Right cardiac atrium (tissue), 5 donors: ENCODE measurements at regions not wholly inside any gene's neighbourhood (a gene's known extent, or its start where the extent isn't known, plus 50 kb on each side); places are given as distances from the start of the nearest gene placed in this dataset.

Source experiments
- ATAC-seq, 2 donors: fragments of 200-7000 bp; cut with Tn5 transposase; one replicate each; pipeline versions ENCODE4 v1.8.0 to v1.9.1; 2020; ENCODE audit warnings: moderate library complexity in 2 of 2, mild to moderate bottlenecking in 1 of 2
- DNase-seq, 3 donors: peaks; one replicate each; pipeline ENCODE4 v3.0.0-alpha.2; 2020
- H3K27ac ChIP-seq: one replicate; pipeline ENCODE4 v1.5.1; 2013; ENCODE audit warnings: mild to moderate bottlenecking, low read length, control low read depth, moderate library complexity
- H3K27me3 ChIP-seq: one replicate; pipeline ENCODE4 v1.6.1; 2013; ENCODE audit not compliant: control insufficient read depth, insufficient read depth
- H3K4me1 ChIP-seq: one replicate; pipeline ENCODE4 v1.6.1; 2013; ENCODE audit warnings: low read length; ENCODE audit not compliant: control insufficient read depth, insufficient read depth
- H3K4me3 ChIP-seq: one replicate; pipeline ENCODE4 v1.5.1; 2013; ENCODE audit warnings: low read length, control low read depth
- H3K9me3 ChIP-seq: one replicate; pipeline ENCODE4 v1.6.1; 2013; ENCODE audit warnings: low read length; ENCODE audit not compliant: control insufficient read depth
- WGBS: extraction: QIAGEN DNeasy Blood & Tissue Kit; methylation state at CpG from one replicate; pipeline ENCODE4 v1.1.7; 2013; 5-methylcytosine and 5-hydroxymethylcytosine counted together
- intact Hi-C, 4 donors: fragments of 100-400 bp; cut with DNase I; formaldehyde crosslinking; loops; one replicate each; pipeline versions ENCODE4 v1.11.0 to v1.14.0; 2022 to 2023
- donor health status: healthy with polysubstance abuse.
- donor health status: DM: no; HTN: yes; CAD: no.
- donor health status: DM: no; HTN: no; CAD: no.
- donor health status: DM: no; HTN: yes; CAD: no; lungs with severe emphysema.
- donor health status: DM: yes; HTN: yes; CAD: no.

DNA sequence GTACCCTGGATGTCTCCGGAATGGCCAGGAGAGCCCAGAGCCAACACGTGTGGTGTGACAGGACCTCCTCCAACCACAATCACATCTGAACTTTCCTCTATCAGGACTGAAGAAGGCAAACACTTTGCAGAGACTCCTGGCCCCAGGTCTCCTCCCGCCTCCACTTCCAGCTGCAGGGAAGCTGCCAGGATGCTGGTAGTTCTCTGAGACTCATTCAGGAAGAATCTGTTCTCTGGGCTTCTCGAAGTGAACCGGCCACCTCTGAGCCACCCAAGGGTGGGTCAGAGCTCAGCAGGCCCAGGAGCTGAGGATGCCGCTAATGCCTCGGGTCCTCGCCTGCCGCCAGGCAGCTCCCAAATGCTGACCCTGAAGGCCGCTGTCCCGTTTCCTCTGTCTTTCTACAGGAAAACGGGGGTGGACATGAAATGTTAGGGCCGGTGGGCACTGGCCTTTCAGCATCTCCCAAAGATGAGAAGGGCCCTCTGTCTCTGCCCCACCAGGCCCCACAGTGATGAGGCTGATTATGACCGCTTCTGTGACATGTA lies 789.9 kb downstream of the BRD1 start:
- WGBS = 77% methylated on average over 14 of the region's 14 CpGs
- no peaks in the 10 kb centered on the region for H3K9me3 ChIP-seq
- no peak for DNase-seq
- no peak overlapping the region for H3K4me3 ChIP-seq
- H3K4me1 ChIP-seq = no peaks in the 10 kb centered on the region
- no peak overlapping the region for H3K27ac ChIP-seq
- intact Hi-C loops = no loop called here
- no peaks in the 10 kb centered on the region for H3K27me3 ChIP-seq
- ATAC-seq = no peak

DNA sequence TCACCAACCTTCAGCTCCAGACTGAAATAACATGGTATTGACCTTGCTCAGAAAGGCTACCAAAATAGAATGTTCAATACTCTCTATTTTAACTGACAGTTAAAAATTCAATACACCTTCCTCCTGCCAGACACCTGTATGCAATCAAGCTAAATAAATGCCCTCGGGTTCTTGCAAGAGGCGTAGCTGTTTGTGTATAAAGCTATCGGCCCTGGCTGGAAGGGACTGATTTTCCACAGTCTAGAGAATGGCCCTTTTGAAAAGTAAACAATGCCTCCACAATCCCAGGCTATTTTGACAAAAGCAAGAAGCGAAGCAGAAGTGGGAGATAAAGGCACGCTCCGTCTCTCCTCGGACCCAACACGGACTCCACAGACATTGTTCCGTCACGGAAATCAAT lies 791.2 kb downstream of the BRD1 start:
- WGBS = 43% methylated on average over 10 of the region's 10 CpGs
- no peaks in the 10 kb centered on the region for H3K9me3 ChIP-seq
- no peaks in the 10 kb centered on the region for H3K4me1 ChIP-seq
- intact Hi-C loops = no loop called here
- H3K27ac ChIP-seq = no peak overlapping the region
- no peaks in the 10 kb centered on the region for H3K27me3 ChIP-seq
- H3K4me3 ChIP-seq = no peak overlapping the region
- ATAC-seq (peak in 1 of 2 donors; percentile 50), DNase-seq (no peak)

DNA sequence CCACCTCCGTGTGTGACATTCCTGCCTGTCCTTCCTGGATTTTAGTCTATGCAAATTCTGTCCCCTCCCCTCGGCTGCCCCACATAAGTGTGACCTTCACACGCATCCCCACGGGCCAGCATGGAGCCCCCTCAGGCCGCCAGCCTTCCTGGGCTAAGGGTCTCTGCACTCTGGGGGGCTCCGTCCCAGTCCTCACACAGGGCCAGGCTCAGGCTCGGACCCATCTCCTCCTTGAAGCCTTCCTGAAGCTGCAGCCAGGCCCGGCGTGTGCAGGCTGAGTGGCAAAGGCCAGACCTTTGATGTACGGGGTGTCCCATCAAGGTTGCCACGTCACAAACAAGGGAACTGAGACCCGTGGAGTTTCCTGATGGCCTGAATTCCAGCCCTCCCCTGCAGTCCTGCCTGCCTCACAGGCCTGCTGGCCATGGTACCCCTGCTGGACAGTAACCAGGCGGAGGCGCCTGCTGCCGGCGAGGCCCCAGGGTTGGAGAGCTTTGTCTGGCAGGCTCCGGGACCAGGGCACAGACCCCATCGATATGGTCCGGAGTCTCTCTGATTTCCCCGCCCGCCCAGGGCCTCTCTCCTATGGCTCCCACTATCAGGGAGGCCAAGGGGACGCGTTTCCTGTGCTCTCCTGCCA lies 791.7 kb downstream of the BRD1 start:
- no peak overlapping the region for H3K27ac ChIP-seq
- no peaks in the 10 kb centered on the region for H3K27me3 ChIP-seq
- H3K9me3 ChIP-seq = no peaks in the 10 kb centered on the region
- intact Hi-C loops = no loop called here
- no peak overlapping the region for H3K4me3 ChIP-seq
- ATAC-seq (peak; percentile 63 to 74), DNase-seq (peak in 1 of 3 donors; percentile 72)
- no peaks in the 10 kb centered on the region for H3K4me1 ChIP-seq
- 44% methylated on average over 23 of the region's 23 CpGs for WGBS

DNA sequence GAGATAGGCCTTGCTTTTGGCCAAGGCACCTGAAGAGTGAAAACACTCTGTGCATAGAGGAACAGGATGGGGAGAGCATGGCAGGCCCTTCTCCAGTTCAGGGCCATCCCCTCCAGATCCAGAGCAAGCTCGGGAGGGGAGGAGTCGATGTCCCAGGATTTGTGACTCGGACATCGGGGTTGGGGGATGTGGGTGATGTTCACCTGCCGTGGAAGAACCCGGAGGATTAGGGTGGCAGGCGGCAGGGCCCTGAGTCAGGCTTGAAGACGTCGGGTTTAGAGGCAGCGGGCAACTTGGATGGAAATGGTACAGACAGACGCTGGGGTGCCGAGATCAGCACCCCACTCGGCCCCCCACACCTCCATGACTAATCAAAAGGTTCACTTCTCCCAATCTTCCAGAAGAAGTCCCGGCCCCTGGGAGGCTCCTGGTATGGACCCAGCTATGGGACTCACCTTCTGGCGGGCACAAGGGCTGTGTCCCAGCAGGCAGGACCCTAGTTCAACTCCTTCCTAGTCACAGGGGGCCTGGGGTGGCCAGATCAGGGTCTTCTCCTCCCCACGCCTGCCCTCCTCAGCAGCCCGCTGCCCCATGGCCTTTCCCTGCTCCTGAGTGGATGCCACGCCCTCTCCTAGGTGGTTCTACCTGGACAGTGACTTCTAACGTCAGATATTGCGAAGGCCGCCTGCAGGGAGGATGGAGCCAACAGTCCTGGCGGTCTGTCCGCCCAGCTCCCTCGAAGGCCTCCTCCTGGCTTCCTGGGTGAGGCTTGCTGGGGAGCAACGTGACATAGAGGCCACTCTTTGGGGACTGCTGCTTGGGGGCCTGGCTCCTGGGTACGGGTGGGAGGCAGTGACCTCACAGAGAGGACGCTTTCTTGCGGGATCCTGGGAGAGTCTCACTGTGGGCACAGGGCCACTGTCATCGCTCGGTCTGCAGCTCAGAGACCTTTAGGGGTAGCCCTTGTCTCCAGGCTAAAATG lies 792.5 kb downstream of the BRD1 start:
- H3K27ac ChIP-seq = no peak overlapping the region
- no peaks in the 10 kb centered on the region for H3K27me3 ChIP-seq
- DNase-seq (peak in 1 of 3 donors; percentile 31), ATAC-seq (no peak)
- intact Hi-C loops = no loop called here
- H3K9me3 ChIP-seq = no peaks in the 10 kb centered on the region
- no peaks in the 10 kb centered on the region for H3K4me1 ChIP-seq
- no peak overlapping the region for H3K4me3 ChIP-seq
- 78% methylated on average over 30 of the region's 30 CpGs for WGBS

- DNase-seq = peak in 1 of 3 donors; percentile 17
- Histone ChIP-seq H3K4me3 (no peak overlapping the region), H3K27me3 (no peaks in the 10 kb centered on the region), H3K9me3 (no peaks in the 10 kb centered on the region), H3K27ac (no peak overlapping the region), H3K4me1 (no peaks in the 10 kb centered on the region)
- no peak for ATAC-seq
- intact Hi-C loops = no loop called here
- WGBS = 85% methylated on average over 9 of the region's 9 CpGs
These were observed 794.1 kb downstream of the BRD1 start for GRCh38 chr22:49033616-49034015.

DNA sequence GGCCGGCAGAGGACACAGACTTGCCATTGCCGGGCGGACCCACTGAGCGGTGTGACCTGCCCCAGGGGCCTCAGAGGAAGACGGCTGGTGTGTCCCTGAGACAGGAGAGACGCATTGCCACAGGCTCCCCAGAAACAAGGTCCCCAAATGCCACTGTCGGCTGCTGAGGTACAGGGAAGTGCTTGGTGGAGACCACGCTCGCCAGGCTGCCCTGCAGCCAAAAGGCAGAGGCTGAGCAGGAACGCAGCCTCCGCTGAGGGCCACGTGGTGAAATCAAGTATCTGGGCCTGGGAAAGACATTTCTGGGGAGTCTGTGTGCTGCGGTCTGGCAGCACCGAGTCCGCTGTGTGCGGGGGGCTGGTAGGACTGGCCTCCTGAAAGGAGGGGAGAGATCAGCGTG lies 794.9 kb downstream of the BRD1 start:
- DNase-seq = peak in 1 of 3 donors; percentile 37
- no peaks in the 10 kb centered on the region for H3K4me1 ChIP-seq
- H3K4me3 ChIP-seq = no peak overlapping the region
- 77% methylated on average over 17 of the region's 17 CpGs for WGBS
- intact Hi-C loops = no loop called here
- H3K9me3 ChIP-seq = no peaks in the 10 kb centered on the region
- no peaks in the 10 kb centered on the region for H3K27me3 ChIP-seq
- H3K27ac ChIP-seq = no peak overlapping the region
- no peak for ATAC-seq

- intact Hi-C loops = no loop called here
- no peaks in the 10 kb centered on the region for H3K9me3 ChIP-seq
- ATAC-seq (no peak), DNase-seq (peak in 1 of 3 donors; percentile 36)
- 46% methylated on average over 6 of the region's 6 CpGs for WGBS
- H3K4me1 ChIP-seq = no peaks in the 10 kb centered on the region
- H3K27me3 ChIP-seq = no peaks in the 10 kb centered on the region
- H3K27ac ChIP-seq = no peak overlapping the region
- no peak overlapping the region for H3K4me3 ChIP-seq
These were observed 795.8 kb downstream of the BRD1 start for GRCh38 chr22:49031746-49032330.

- ATAC-seq (peak in 1 of 2 donors; percentile 15), DNase-seq (no peak)
- intact Hi-C loops = no loop called here
- 80% methylated on average over 7 of the region's 7 CpGs for WGBS
- H3K27me3 ChIP-seq = no peaks in the 10 kb centered on the region
- no peak overlapping the region for H3K4me3 ChIP-seq
- H3K27ac ChIP-seq = no peak overlapping the region
- no peaks in the 10 kb centered on the region for H3K4me1 ChIP-seq
- no peaks in the 10 kb centered on the region for H3K9me3 ChIP-seq
These were observed 799.6 kb downstream of the BRD1 start for GRCh38 chr22:49028111-49028510.

DNA sequence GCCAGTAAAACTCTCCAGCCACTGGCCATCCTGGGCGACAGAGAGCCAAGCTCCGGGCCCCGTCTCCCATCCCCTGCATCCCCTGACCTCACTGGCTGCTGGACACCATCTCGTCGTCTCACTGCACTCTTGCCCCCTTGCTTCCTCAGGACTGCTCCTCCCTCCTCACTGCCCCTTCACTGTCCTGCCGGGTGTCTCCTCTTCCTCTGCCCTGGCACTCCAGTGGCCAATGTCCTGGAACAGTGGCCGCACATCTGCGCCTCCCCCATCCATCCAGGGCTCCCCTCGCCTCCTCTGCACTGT lies 800.4 kb downstream of the BRD1 start:
- no peak overlapping the region for H3K27ac ChIP-seq
- ATAC-seq (no peak), DNase-seq (no peak)
- no peaks in the 10 kb centered on the region for H3K9me3 ChIP-seq
- WGBS = 68% methylated on average over 9 of the region's 9 CpGs
- H3K4me1 ChIP-seq = no peaks in the 10 kb centered on the region
- no peaks in the 10 kb centered on the region for H3K27me3 ChIP-seq
- H3K4me3 ChIP-seq = no peak overlapping the region
- intact Hi-C loops = no loop called here

DNA sequence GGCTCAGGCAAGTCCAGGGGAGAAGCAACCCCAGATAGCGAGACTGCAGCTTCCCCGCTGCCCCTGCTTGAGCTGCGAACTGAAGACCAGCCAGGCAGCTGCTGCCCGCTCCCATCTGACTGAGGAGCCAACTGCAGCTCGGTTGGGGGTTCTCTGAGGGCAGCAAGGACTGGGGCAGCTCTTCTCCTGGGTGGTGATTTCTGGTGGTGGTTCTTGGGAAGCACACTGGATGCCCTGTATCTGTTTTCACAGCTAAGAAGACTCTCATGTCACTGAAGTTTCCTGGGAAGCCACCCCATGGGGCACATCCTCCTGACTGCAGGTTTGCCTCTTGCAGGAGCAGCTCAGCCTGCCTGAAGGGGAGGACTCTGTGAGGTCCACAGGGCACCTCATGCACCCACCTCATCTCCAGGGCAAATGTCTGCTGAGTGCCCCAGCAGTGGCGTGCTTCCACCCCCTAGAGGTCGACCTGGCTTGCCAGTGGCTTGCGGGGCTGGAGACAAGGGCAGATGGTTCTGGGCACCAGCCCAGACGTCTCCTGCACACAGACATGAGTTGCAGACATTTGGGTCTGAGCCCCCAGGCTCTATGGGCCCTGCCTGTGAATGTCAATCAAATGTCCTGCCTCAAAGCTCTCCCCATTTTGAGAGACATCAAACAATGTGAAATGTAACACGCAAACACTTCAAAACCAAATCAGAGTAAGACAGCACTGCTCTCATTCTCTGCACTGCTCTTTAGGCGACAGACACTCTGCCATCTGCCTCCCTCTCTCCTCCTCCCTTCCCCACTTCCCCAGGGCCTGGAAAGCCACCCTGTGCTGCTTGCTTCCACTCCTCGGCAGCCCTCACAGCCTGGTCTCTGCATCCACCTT lies 800.9 kb downstream of the BRD1 start:
- 65% methylated on average over 12 of the region's 12 CpGs for WGBS
- peak in 1 of 3 donors; percentile 20 for DNase-seq

More for the DNA sequence above, 800.9 kb downstream of the BRD1 start:
- no peaks in the 10 kb centered on the region for H3K27me3 ChIP-seq
- H3K27ac ChIP-seq = no peak overlapping the region
- ATAC-seq = peak in 1 of 2 donors; percentile 41
- H3K4me1 ChIP-seq = no peaks in the 10 kb centered on the region
- H3K9me3 ChIP-seq = no peaks in the 10 kb centered on the region
- H3K4me3 ChIP-seq = no peak overlapping the region
- intact Hi-C loops = no loop called here
